Activated T-cell treated with anti-CD3 and anti-CD28 coated beads, Interleukin-2, amount 50 U/mL, for 72 hours (primary cell): ENCODE measurements at regions not wholly inside any gene's neighbourhood (a gene's known extent, or its start where the extent isn't known, plus 50 kb on each side); places are given as distances from the start of the nearest gene placed in this dataset.
"Not testable (repeated sequence)": the region's sequence is repeated elsewhere in the genome, so short reads cannot be mapped to it uniquely, and the experiment has no call there.

ENCODE experiments used
- ATAC-seq, 2 donors: fragments of 150-1000 bp; cut with Tn5 transposase; replicated peaks in 1 of 2; 2 replicates each; pipeline ENCODE4 v1.10.0; 2021; ENCODE audit warnings: moderate library complexity in 2 of 2, mild to moderate bottlenecking in 1 of 2
- DNase-seq, 2 donors: peaks; one replicate each; pipeline ENCODE4 v3.0.0; 2021 to 2022; ENCODE audit warnings: mixed read lengths in 1 of 2
- H3K27ac Mint-ChIP-seq: one replicate; pipeline ENCODE4 v1.8.0; 2022; ENCODE audit warnings: mild to moderate bottlenecking, moderate library complexity, mixed read lengths
- H3K27me3 Mint-ChIP-seq: one replicate; pipeline ENCODE4 v1.8.0; 2022; ENCODE audit warnings: low read depth, mixed read lengths
- H3K36me3 Mint-ChIP-seq, 2 donors: one replicate each; pipeline ENCODE4 v1.8.0; 2022; ENCODE audit warnings: mixed read lengths in 2 of 2, mild to moderate bottlenecking in 1 of 2; ENCODE audit not compliant: insufficient read depth in 2 of 2
- H3K4me1 Mint-ChIP-seq: one replicate; pipeline ENCODE4 v1.8.0; 2022; ENCODE audit warnings: low read depth, mixed read lengths
- H3K4me3 Mint-ChIP-seq, 2 donors: one replicate each; pipeline ENCODE4 v1.8.0; 2022; ENCODE audit warnings: mild to moderate bottlenecking in 2 of 2, mixed read lengths in 2 of 2, moderate library complexity in 2 of 2
- H3K9me3 Mint-ChIP-seq, 2 donors: one replicate each; pipeline ENCODE4 v1.8.0; 2022; ENCODE audit warnings: mixed read lengths in 2 of 2

- no peak overlapping the region for H3K27ac Mint-ChIP-seq
- H3K4me1 Mint-ChIP-seq, result peaks cover 8% of the 10 kb centered on the region
- peaks cover 0 to 5% of the 10 kb centered on the region in 2 donors for H3K36me3 Mint-ChIP-seq
- H3K27me3 Mint-ChIP-seq, result no peaks in the 10 kb centered on the region
- no peak for DNase-seq
- peaks cover 1 to 5% of the 10 kb centered on the region in 2 donors for H3K9me3 Mint-ChIP-seq
- H3K4me3 Mint-ChIP-seq, result no peak overlapping the region
- no peak for ATAC-seq
Observed at GRCh38 chr5:87210076-87210475, 57.6 kb upstream of the RASA1 start.

GRCh38 chr5:87210743-87211142, 56.9 kb upstream of the RASA1 start:
- no peak for ATAC-seq

GRCh38 chr5:87211676-87212075, 56.0 kb upstream of the RASA1 start:
- Mint-ChIP-seq H3K4me3 (no peak overlapping the region), H3K27me3 (no peaks in the 10 kb centered on the region), H3K4me1 (peaks cover 10% of the 10 kb centered on the region), H3K36me3 (peaks cover 0 to 5% of the 10 kb centered on the region in 2 donors), H3K9me3 (peaks cover 1 to 5% of the 10 kb centered on the region in 2 donors), H3K27ac (no peak overlapping the region)
- ATAC-seq, result no peak
- no peak for DNase-seq

More at GRCh38 chr5:87210743-87211142, 56.9 kb upstream of the RASA1 start:
- no peak for DNase-seq
- peaks cover 10% of the 10 kb centered on the region for H3K4me1 Mint-ChIP-seq
- no peak overlapping the region for H3K4me3 Mint-ChIP-seq
- H3K27ac Mint-ChIP-seq, result no peak overlapping the region
- peaks cover 1 to 5% of the 10 kb centered on the region in 2 donors for H3K9me3 Mint-ChIP-seq
- no peaks in the 10 kb centered on the region for H3K27me3 Mint-ChIP-seq
- peaks cover 0 to 5% of the 10 kb centered on the region in 2 donors for H3K36me3 Mint-ChIP-seq

- H3K36me3 Mint-ChIP-seq, ATAC-seq, H3K4me3 Mint-ChIP-seq, H3K27me3 Mint-ChIP-seq, H3K27ac Mint-ChIP-seq, DNase-seq, H3K9me3 Mint-ChIP-seq: not testable (repeated sequence)
- peaks cover 10% of the 10 kb centered on the region for H3K4me1 Mint-ChIP-seq
Observed at GRCh38 chr5:87212183-87212582, 55.5 kb upstream of the RASA1 start.

- H3K9me3 Mint-ChIP-seq, DNase-seq, H3K4me1 Mint-ChIP-seq, H3K27ac Mint-ChIP-seq, H3K36me3 Mint-ChIP-seq, H3K27me3 Mint-ChIP-seq, ATAC-seq, H3K4me3 Mint-ChIP-seq: not testable (repeated sequence)
Observed at GRCh38 chr5:87217480-87217879, 50.2 kb upstream of the RASA1 start.
